ENCODE measurements at regions not wholly inside any gene's neighbourhood (a gene's known extent, or its start where the extent isn't known, plus 50 kb on each side); places are given as distances from the start of the nearest gene placed in this dataset.
"Not testable (repeated sequence)": the region's sequence is repeated elsewhere in the genome, so short reads cannot be mapped to it uniquely, and the experiment has no call there.

GRCh38 chr2:87317193-87317592 lies 295.5 kb upstream of the PLGLB1 start:
- not testable (repeated sequence) for TF ChIP-seq POLR2AphosphoS5, CTCF (IDR thresholded peaks at IDR 0.05)
